C4-2B (cell line): ENCODE measurements at regions not wholly inside any gene's neighbourhood (a gene's known extent, or its start where the extent isn't known, plus 50 kb on each side); places are given as distances from the start of the nearest gene placed in this dataset.
"Not testable (repeated sequence)": the region's sequence is repeated elsewhere in the genome, so short reads cannot be mapped to it uniquely, and the experiment has no call there.

Experiments
- ZFX ChIP-seq: fragments of 450-650 bp; IDR thresholded peaks from 2 replicates; pipeline ENCODE4 v1.6.1; 2017
- TF ChIP-seq, protein P1 (sequence below): fragments of 450-650 bp; conservative IDR thresholded peaks from 2 replicates; pipeline ENCODE4 v1.5.1; 2017; ENCODE audit warnings: mild to moderate bottlenecking

DNA sequence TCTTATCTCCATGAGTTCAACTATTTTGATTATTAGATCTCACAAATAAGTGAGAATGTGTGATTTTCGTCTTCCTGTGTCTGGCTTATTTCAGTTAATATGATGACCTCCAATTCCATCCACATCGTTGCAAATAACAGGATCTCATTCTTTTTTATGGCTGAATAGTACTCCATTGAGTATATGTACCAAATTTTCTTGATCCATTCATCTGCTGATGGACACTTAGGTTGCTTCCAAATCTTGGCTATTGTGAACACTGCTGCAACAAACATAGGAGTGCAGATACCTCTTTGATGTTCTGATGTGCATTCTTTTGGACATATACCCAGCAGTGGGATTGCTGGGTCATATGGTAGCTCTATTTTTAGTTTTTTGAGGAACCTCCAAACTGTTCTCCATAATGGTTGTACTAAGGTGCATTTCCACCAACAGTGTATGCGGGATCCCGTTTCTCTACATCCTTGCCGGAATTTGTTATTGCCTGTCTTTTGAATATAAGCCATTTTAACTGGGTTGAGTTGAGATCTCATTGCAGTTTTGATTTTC, 187.9 kb downstream of the BCAS1 start:
- TF ChIP-seq, protein P1, sequence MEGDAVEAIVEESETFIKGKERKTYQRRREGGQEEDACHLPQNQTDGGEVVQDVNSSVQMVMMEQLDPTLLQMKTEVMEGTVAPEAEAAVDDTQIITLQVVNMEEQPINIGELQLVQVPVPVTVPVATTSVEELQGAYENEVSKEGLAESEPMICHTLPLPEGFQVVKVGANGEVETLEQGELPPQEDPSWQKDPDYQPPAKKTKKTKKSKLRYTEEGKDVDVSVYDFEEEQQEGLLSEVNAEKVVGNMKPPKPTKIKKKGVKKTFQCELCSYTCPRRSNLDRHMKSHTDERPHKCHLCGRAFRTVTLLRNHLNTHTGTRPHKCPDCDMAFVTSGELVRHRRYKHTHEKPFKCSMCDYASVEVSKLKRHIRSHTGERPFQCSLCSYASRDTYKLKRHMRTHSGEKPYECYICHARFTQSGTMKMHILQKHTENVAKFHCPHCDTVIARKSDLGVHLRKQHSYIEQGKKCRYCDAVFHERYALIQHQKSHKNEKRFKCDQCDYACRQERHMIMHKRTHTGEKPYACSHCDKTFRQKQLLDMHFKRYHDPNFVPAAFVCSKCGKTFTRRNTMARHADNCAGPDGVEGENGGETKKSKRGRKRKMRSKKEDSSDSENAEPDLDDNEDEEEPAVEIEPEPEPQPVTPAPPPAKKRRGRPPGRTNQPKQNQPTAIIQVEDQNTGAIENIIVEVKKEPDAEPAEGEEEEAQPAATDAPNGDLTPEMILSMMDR, result not testable (repeated sequence)
- TF ChIP-seq ZFX, result not testable (repeated sequence)
